ENCODE measurements at regions not wholly inside any gene's neighbourhood (a gene's known extent, or its start where the extent isn't known, plus 50 kb on each side); places are given as distances from the start of the nearest gene placed in this dataset.
A peak's percentile ranks its signal among the peaks of the same experiment; 100 is the strongest.
"Not testable (repeated sequence)": the region's sequence is repeated elsewhere in the genome, so short reads cannot be mapped to it uniquely, and the experiment has no call there.

DNA sequence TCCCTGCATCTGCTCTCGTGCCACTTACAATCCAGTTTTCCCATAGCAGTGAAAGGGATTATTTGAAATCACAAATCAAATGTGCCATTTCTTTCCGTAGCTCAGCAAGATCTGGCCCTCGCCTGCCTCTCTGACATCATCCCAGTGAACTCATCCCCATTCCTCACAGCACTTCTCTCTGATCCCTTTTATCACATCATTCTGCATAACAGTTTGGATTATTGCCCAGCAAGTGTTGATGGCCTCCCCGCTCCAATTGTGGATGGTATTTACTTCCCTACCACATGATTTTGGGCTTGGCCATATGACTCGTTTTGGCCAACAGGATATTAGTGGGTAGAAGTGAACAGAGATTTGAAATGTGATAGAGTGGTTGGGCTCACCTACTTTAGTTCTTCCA is 185.0 kb downstream of the NPIPA7 start:
- not testable (repeated sequence) for FAIRE-seq

GRCh38 chr16:16565326-16565725 is 186.4 kb downstream of the NPIPA7 start:
- not testable (repeated sequence) for FAIRE-seq

DNA sequence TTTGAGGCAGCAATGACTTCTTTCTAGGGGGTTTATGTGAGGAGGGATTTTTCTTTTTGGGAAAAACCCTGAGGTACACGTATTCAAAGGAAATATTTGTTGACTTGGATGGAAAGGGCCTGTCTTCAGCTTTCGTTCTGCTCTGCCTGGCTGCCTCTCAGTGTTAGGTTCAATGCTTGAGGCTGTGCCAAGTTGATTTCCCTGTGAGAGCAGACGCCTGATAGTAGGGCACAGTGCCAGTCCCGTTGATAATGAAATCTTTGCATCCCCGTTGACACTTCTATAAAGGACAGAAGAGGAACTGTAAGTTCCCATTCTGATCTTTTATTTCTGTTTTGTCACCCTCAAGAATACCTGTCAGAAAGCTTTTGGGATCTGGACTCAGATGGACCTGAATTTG is 191.1 kb downstream of the NPIPA7 start:
- FAIRE-seq: not testable (repeated sequence)

- FAIRE-seq: not testable (repeated sequence)
Measured at GRCh38 chr16:16570874-16571273, 191.9 kb downstream of the NPIPA7 start.

- FAIRE-seq: not testable (repeated sequence)
Measured at GRCh38 chr16:16572130-16572774, 193.3 kb downstream of the NPIPA7 start.

DNA sequence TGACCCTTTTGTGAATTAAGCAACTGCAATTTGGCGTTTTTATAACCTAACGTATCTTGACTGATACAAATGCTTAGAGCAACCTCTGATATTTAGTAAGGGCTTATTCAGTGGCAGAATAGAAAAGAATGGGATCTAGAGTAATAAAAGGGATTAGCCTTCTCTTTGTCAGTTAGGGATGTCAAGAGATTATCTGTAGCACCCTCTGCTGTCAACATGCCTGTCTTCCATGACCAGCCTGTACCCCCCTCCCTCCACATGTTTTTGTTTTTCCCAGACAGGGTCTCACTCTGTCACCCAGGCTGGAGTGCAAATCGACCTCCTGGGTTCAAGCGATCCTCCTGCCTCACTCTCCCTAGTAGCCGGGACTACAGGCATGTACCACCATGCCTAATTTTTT is 198.1 kb downstream of the NPIPA7 start:
- FAIRE-seq: not testable (repeated sequence)

- no peak for FAIRE-seq
Measured at GRCh38 chr16:16578701-16579100, 199.8 kb downstream of the NPIPA7 start.

- FAIRE-seq: not testable (repeated sequence)
Measured at GRCh38 chr16:16582916-16583315, 204.0 kb downstream of the NPIPA7 start.

DNA sequence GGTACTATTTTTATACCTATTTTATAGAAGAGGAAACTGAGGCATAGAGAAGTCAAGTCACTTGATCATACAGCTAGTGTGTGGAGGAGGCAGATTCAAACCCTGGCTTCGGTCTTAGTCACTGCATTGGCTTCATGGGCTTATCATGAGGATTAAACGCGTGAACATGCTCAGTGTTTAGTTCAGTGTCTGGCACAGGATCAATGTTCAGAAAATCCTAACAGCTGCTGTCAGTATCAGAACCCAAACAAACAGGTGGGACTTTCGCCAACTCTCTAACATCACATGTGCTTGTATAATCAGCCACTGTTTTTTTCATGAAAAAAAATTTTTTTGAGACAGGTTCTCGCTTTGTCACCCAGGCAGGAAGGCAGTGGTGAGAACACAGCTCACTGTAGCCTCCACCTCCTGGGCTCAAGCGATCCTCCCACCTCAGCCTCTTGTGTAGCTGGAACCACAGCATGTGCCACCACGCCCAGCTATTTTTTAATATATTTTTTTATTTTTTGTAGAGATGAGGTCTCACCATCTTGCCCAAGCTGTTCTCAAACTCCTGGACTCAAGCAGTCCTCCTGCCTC is 207.2 kb downstream of the NPIPA7 start:
- FAIRE-seq: not testable (repeated sequence)

GRCh38 chr16:16586969-16587368 is 208.0 kb downstream of the NPIPA7 start:
- not testable (repeated sequence) for FAIRE-seq

- FAIRE-seq: not testable (repeated sequence)
Measured at GRCh38 chr16:16588436-16588835, 209.5 kb downstream of the NPIPA7 start.

GRCh38 chr16:16590654-16591318 is 211.8 kb downstream of the NPIPA7 start:
- FAIRE-seq: not testable (repeated sequence)

DNA sequence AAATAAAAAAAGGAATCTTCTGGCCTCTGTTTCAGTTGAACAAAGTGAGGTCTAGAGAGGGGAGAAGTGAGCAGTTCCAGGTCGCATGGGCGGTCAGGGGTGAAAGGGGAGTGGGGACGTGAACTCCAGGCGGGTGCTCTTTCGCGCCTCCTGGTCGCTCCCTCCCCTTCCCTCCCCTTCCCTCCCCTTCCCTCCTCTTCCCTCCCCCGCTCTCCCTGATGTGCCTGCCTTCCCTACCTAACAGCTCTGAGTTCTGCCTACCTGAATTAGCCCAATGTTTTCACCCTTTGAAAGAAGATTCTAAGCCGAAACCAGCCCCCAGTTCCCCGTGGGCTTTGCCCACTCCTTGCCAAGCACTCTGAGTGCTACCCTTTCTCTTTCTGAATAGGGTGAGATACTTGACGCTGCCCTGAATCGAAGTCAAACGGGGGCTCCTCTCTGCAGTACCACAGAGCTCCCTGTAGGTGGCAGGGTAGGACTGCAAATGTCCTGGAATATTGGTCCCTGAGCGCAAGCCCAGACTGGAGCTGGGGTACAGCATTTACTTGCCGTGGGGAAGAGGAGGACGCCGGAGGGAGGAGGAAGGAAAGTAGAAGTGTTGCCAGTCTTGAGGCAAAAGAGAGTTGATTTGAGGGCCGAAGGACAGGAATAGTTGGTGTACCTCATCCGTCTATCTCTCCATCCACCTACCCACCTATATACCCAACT is 214.4 kb downstream of the NPIPA7 start:
- FAIRE-seq: peak; percentile 27

GRCh38 chr16:16595029-16595718 is 216.2 kb downstream of the NPIPA7 start:
- not testable (repeated sequence) for FAIRE-seq

DNA sequence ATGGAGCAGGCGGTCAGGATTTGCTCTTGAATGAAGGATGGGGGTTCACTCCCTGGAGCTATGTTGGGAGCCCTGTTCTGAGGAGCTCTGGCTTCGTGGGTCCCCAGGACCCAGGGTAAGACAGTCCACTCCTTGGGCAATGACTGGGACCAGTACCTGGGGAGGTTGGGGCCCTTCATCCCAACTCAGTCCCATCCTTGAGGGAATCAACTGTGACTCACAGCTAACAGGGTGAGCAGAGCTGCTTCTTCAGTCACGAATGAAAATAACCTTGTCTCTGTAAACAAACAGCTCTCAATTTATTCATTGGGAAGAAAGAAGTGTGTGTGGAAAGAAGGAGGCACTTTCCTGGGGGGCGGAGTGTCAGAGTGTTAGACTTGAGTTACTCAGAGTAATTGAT is 222.3 kb downstream of the NPIPA7 start:
- FAIRE-seq: not testable (repeated sequence)

- FAIRE-seq: not testable (repeated sequence)
Measured at GRCh38 chr16:16607401-16608082, 228.6 kb downstream of the NPIPA7 start.

DNA sequence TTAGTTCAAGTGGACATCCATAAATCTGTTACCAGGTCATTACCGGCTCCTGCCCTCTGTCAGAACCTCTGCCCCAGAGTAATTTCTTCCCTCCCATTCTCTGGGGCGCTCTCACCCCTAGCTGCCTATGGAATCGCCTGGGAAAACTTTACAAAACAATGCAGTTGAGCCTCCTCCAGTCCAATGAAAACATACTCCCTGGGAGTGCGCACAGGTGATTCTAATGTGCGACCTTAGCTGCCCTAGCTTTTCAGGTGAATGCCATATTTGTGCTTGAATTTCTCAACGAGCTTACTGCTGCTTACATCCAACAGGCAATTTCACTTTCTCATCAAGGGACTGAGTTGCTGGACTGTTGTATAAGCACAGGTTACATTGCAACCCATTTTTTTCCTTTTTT is 230.7 kb downstream of the NPIPA7 start:
- not testable (repeated sequence) for FAIRE-seq

DNA sequence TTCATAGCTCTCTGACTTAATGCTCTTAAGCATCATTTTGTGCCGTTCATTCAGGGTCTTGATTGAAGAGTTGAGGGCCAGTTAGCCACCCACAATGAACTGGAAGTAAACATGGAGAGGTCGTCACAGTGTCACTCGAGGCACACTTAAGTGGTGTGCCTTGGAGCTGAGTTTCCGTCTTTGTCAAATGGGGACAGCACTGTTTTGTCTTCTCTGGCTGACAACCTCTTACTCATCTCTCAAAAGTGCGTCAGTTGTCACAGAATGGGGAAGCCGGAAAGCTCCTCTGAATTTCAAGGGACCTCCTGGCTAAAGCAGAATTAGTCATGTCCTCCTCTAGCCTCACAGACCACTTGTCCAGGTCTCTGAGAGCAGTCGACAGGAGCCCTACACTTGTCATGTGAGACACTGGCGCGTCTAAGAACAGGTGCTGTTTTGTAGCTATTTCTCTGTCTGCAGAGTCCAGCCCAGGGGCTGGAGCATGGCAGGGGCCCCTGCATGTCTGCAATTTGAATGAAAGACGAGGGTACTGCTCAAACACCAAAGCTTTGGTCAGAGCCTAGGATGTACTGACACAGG is 231.5 kb downstream of the NPIPA7 start:
- FAIRE-seq: not testable (repeated sequence)

- FAIRE-seq: not testable (repeated sequence)
Measured at GRCh38 chr16:16613212-16613611, 234.3 kb downstream of the NPIPA7 start.

GRCh38 chr16:16614484-16614883 is 235.5 kb downstream of the NPIPA7 start:
- not testable (repeated sequence) for FAIRE-seq

DNA sequence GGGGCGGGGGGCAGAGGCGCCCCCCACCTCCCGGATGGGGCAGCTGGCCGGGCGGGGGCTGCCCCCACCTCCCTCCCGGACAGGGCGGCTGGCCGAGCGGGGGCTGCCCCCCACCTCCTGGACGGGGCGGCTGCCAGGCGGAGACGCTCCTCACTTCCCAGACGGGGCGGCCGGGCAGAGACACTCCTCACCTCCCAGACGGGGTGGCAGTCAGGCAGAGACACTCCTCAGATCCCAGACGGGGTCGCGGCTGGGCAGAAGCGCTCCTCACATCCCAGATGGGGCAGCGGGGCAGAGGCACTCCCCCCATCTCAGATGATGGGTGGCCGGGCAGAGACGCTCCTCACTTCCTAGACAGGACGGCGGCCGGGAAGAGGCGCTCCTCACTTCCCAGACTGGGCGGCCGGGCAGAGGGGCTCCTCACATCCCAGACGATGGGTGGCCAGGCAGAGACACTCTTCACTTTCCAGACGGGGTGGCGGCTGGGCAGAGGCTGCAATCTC is 240.1 kb downstream of the NPIPA7 start:
- not testable (repeated sequence) for FAIRE-seq

All from islet of Langerhans (tissue), 1 donor.